Osteocyte (in vitro differentiated cells): ENCODE measurements at regions not wholly inside any gene's neighbourhood (a gene's known extent, or its start where the extent isn't known, plus 50 kb on each side); places are given as distances from the start of the nearest gene placed in this dataset.

Source experiments
- DNase-seq: peaks from one replicate; pipeline ENCODE4 v3.0.0; 2021; ENCODE audit warnings: mixed read lengths; ENCODE audit not compliant: unreplicated experiment; ENCODE audit errors: extremely low spot score
- H3K27ac Mint-ChIP-seq: one replicate; pipeline ENCODE4 v1.8.0; 2021; ENCODE audit warnings: mild to moderate bottlenecking, mixed read lengths; ENCODE audit not compliant: unreplicated experiment
- H3K27me3 Mint-ChIP-seq: one replicate; pipeline ENCODE4 v1.8.0; 2021; ENCODE audit warnings: mixed read lengths; ENCODE audit not compliant: unreplicated experiment
- H3K36me3 Mint-ChIP-seq: one replicate; pipeline ENCODE4 v1.8.0; 2021; ENCODE audit warnings: mixed read lengths; ENCODE audit not compliant: unreplicated experiment
- H3K4me1 Mint-ChIP-seq: one replicate; pipeline ENCODE4 v1.8.0; 2021; ENCODE audit warnings: mixed read lengths; ENCODE audit not compliant: unreplicated experiment
- H3K4me3 Mint-ChIP-seq: one replicate; pipeline ENCODE4 v1.8.0; 2021; ENCODE audit warnings: mild to moderate bottlenecking, moderate library complexity, mixed read lengths; ENCODE audit not compliant: unreplicated experiment
- H3K9me3 Mint-ChIP-seq: one replicate; pipeline ENCODE4 v1.8.0; 2021; ENCODE audit warnings: mixed read lengths; ENCODE audit not compliant: unreplicated experiment
- TF ChIP-seq, protein P1 (sequence below): fragments of 200-600 bp; sonication (generic); IDR thresholded peaks from 2 replicates; pipeline ENCODE4 v1.5.0; 2021; ENCODE audit warnings: antibody characterized with exemption, mild to moderate bottlenecking, moderate library complexity

DNA sequence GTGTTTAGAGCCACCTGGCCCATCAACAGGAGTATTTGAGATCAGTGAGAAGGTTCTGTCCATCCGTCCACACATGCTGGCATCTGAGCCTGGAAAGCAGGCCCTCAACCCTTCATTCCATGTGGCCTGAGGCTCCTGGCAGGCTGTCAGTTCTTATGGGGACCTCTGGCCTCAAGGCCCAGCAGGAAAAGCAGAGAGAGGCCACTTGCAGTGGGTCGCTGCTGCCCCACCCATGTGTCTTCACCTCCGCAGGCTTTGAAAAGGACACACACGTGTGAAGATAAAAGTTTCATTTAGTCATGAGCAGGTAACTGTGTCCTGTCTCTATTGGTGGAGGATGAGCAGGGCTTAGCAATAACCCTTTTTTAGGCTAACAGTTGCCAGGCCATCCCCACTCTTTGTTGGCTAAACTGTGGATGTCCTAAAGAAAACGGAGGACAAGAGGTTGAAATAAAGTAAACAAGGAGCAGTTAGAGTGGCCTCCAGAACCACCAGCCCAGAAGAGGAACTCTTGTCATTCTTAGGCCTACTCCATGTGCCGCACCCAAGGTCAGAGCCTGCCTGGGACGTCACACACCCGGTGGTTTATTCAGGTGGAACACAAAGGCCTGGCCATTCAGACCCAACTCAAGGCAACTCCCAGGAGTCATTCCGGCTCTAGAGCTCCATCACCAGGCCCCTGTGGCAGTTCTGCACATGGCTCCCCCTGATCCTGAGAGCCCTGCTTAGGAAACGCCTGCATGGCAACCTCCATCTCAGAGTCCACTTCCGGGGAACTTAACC lies 143.4 kb upstream of the CST7 start:
- Mint-ChIP-seq H3K36me3 (no peaks in the 10 kb centered on the region), H3K4me1 (no peaks in the 10 kb centered on the region), H3K9me3 (no peaks in the 10 kb centered on the region), H3K4me3 (no peak overlapping the region), H3K27me3 (no peaks in the 10 kb centered on the region), H3K27ac (no peak overlapping the region)
- DNase-seq, result no peak
- TF ChIP-seq, protein P1, sequence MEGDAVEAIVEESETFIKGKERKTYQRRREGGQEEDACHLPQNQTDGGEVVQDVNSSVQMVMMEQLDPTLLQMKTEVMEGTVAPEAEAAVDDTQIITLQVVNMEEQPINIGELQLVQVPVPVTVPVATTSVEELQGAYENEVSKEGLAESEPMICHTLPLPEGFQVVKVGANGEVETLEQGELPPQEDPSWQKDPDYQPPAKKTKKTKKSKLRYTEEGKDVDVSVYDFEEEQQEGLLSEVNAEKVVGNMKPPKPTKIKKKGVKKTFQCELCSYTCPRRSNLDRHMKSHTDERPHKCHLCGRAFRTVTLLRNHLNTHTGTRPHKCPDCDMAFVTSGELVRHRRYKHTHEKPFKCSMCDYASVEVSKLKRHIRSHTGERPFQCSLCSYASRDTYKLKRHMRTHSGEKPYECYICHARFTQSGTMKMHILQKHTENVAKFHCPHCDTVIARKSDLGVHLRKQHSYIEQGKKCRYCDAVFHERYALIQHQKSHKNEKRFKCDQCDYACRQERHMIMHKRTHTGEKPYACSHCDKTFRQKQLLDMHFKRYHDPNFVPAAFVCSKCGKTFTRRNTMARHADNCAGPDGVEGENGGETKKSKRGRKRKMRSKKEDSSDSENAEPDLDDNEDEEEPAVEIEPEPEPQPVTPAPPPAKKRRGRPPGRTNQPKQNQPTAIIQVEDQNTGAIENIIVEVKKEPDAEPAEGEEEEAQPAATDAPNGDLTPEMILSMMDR, result no peak

DNA sequence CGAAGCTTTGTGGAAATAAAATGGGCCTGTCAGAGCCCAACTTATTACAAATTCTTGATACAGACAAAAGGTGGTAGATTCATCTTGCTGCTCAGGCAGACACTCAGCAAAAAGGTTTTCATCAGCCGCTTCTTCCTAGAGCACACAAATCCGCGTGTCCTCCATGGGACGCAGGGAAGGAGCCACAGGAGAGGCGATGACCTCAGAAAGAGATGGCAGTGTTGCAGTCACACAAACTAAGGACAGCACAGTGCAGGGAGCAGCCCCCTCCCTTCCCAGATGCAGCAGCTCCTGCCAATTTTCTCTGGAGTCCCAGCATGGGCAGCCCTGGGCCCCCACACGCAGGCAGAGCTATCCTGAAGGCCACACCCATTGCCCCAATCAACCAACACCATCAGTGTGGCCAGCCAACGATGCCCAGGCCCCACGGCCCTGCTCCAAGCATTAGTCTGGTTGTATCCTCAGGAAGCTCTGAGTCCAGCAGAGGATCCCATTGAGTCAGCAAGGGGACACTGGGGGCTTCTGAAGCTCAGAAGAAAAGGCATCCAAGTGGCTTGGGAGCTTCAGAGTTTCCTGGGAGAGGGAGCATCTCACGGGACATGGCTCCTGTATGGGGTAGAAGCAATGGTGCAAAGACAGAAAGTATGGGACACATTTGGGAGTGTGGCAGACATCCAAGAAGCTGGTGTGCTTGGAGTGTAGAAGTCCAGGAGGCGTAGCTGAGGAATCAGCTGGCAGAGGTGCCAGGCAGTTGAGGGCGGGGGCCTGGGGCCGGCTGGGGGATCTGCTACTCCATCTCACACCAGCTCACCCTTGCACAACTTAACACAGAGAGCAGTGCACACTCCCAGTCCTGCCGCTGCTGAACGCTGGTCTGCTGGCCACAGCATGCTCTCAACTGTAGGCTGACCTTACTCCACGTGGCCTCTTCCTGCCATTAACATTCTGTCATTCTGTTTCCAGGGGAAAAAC lies 142.1 kb upstream of the CST7 start:
- TF ChIP-seq, protein P1, result no peak

DNA sequence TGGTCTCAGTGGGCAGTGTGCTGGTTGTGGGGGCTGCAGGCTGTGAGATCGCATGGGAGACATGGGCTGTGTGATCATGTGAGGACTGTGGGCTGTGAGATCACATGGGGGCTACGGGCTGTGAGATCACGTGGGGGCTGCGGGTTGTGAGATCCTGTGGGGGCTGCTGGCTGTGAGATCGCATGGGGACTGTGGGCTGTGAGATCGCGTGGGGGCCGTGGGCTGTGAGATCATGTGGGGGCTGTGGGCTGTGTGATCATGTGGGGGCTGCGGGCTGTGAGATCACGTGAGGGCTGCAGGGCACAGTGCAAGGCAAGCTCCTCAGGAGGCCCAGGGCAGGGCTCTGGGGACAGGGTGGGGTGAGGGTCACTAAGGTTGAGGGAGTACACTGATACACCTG lies 140.5 kb upstream of the CST7 start:
- Mint-ChIP-seq H3K4me3 (no peak overlapping the region), H3K36me3 (no peaks in the 10 kb centered on the region), H3K27me3 (no peaks in the 10 kb centered on the region), H3K9me3 (no peaks in the 10 kb centered on the region), H3K4me1 (no peaks in the 10 kb centered on the region), H3K27ac (no peak overlapping the region)
- TF ChIP-seq, protein P1, result no peak
- no peak for DNase-seq

More for the DNA sequence above, 142.1 kb upstream of the CST7 start:
- no peak overlapping the region for H3K27ac Mint-ChIP-seq
- no peaks in the 10 kb centered on the region for H3K4me1 Mint-ChIP-seq
- H3K27me3 Mint-ChIP-seq, result no peaks in the 10 kb centered on the region
- H3K4me3 Mint-ChIP-seq, result no peak overlapping the region
- no peaks in the 10 kb centered on the region for H3K9me3 Mint-ChIP-seq
- H3K36me3 Mint-ChIP-seq, result no peaks in the 10 kb centered on the region
- DNase-seq, result no peak

DNA sequence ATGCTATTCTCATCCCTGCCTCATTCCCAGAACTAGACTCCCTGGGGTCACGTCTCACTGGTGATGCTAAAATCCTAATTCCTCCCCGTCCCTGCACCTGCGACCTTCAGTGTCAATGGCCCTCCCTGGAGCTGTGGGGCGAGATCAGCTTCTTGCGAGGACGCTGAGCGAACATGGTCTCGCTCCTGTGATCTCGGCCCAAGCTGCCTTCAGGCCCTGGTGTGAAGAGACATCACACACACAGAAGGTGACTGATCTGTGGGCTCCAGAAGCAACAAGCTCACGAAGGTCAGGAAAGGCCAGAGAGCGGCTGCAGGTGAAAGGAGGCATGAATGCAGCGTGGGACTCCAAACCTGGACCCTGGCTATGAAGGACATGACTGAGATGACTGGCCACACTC lies 139.5 kb upstream of the CST7 start:
- no peak for DNase-seq
- TF ChIP-seq, protein P1, result no peak
- H3K4me1 Mint-ChIP-seq, result no peaks in the 10 kb centered on the region
- no peaks in the 10 kb centered on the region for H3K27me3 Mint-ChIP-seq
- no peak overlapping the region for H3K27ac Mint-ChIP-seq
- H3K9me3 Mint-ChIP-seq, result no peaks in the 10 kb centered on the region
- H3K36me3 Mint-ChIP-seq, result no peaks in the 10 kb centered on the region
- H3K4me3 Mint-ChIP-seq, result no peak overlapping the region
